ENCODE measurements at regions not wholly inside any gene's neighbourhood (a gene's known extent, or its start where the extent isn't known, plus 50 kb on each side); places are given as distances from the start of the nearest gene placed in this dataset.
A peak's percentile ranks its signal among the peaks of the same experiment; 100 is the strongest.

GRCh38 chr11:119520400-119520799 is 97.4 kb upstream of the THY1 start:
- DNase-seq = no peak

- DNase-seq = no peak
These were observed 96.8 kb upstream of the THY1 start for GRCh38 chr11:119519796-119520195.

- DNase-seq = no peak
These were observed 96.1 kb upstream of the THY1 start for GRCh38 chr11:119518746-119519730.

GRCh38 chr11:119515771-119516400 is 92.9 kb upstream of the THY1 start:
- DNase-seq = no peak

- DNase-seq = no peak
These were observed 90.8 kb upstream of the THY1 start for GRCh38 chr11:119513806-119514170.

- no peak for DNase-seq
These were observed 90.3 kb upstream of the THY1 start for GRCh38 chr11:119513131-119513805.

GRCh38 chr11:119512369-119512768 is 89.4 kb upstream of the THY1 start:
- DNase-seq = no peak

GRCh38 chr11:119511614-119512306 is 88.8 kb upstream of the THY1 start:
- no peak for DNase-seq

- DNase-seq = no peak
These were observed 87.0 kb upstream of the THY1 start for GRCh38 chr11:119509969-119510401.

- DNase-seq = no peak
These were observed 86.4 kb upstream of the THY1 start for GRCh38 chr11:119509282-119509841.

- DNase-seq = no peak
These were observed 83.5 kb upstream of the THY1 start for GRCh38 chr11:119506436-119506835.

GRCh38 chr11:119505861-119506260 is 82.9 kb upstream of the THY1 start:
- no peak for DNase-seq

GRCh38 chr11:119505071-119505470 is 82.1 kb upstream of the THY1 start:
- DNase-seq = no peak

GRCh38 chr11:119504371-119504770 is 81.4 kb upstream of the THY1 start:
- no peak for DNase-seq

- DNase-seq = no peak
These were observed 78.9 kb upstream of the THY1 start for GRCh38 chr11:119501777-119502405.

GRCh38 chr11:119497717-119498116 is 74.7 kb upstream of the THY1 start:
- no peak for DNase-seq

- DNase-seq = no peak
These were observed 74.0 kb upstream of the THY1 start for GRCh38 chr11:119496997-119497396.

GRCh38 chr11:119496469-119496868 is 73.5 kb upstream of the THY1 start:
- DNase-seq = no peak

- DNase-seq = no peak
These were observed 70.7 kb upstream of the THY1 start for GRCh38 chr11:119493712-119494111.

GRCh38 chr11:119491753-119492510 is 69.0 kb upstream of the THY1 start:
- peak; percentile 42 to 51 for DNase-seq

GRCh38 chr11:119490253-119491006 is 67.5 kb upstream of the THY1 start:
- no peak for DNase-seq

Measured in NCI-H187 (cell line).